K562 (cell line): ENCODE measurements at regions not wholly inside any gene's neighbourhood (a gene's known extent, or its start where the extent isn't known, plus 50 kb on each side); places are given as distances from the start of the nearest gene placed in this dataset.

Source experiments
- BRF1 ChIP-seq: IDR thresholded peaks from 3 replicates; pipeline ENCODE4 v1.6.1; 2011; ENCODE audit warnings: borderline replicate concordance, mild to moderate bottlenecking; ENCODE audit not compliant: insufficient read length; ENCODE audit errors: extremely low read depth
- CBX2 ChIP-seq: fragments of 200-600 bp; sonication (generic); IDR thresholded peaks from one replicate; pipeline ENCODE4 v1.6.1; 2012; ENCODE audit warnings: mild to moderate bottlenecking, low read length, inconsistent platforms; ENCODE audit not compliant: insufficient read depth, poor library complexity, severe bottlenecking
- CTCF ChIP-seq, 3 experiments: IDR thresholded peaks in 2 of 3; conservative IDR thresholded peaks in 1 of 3; 2 replicates each; pipeline ENCODE4 v1.5.1; 2011 to 2012; ENCODE audit warnings: low read length in 3 of 3, mild to moderate bottlenecking in 3 of 3, control low read depth in 2 of 3, improper control_type of control experiment in 1 of 3, inconsistent platforms in 1 of 3, low read depth in 1 of 3, mixed read lengths in 1 of 3, moderate library complexity in 1 of 3; ENCODE audit not compliant: insufficient read depth in 2 of 3
- EZH2 ChIP-seq: IDR thresholded peaks from 2 replicates; pipeline ENCODE4 v1.6.1; 2012; ENCODE audit warnings: low read depth, mild to moderate bottlenecking, inconsistent platforms, low read length, borderline replicate concordance
- GABPA ChIP-seq: fragments of 200-800 bp; sonication (Bioruptor generic); conservative IDR thresholded peaks from 2 replicates; pipeline ENCODE4 v1.6.1; 2016; ENCODE audit warnings: low read depth, missing genetic modification characterization, missing compliant biosample characterization
- NR2C2 ChIP-seq, 2 experiments: fragments of 200-800 bp in 1 of 2; sonication (Bioruptor generic) in 1 of 2; sonication (generic) in 1 of 2; formaldehyde crosslinking in 1 of 2; IDR thresholded peaks; 2 replicates each; pipeline versions ENCODE4 v1.6.1 to v1.8.0; 2016 to 2022; ENCODE audit warnings: mild to moderate bottlenecking in 1 of 2, missing compliant biosample characterization in 1 of 2, missing genetic modification characterization in 1 of 2, missing genetic modification reagents in 1 of 2
- POLR2AphosphoS5 ChIP-seq: IDR thresholded peaks from 2 replicates; pipeline ENCODE4 v1.6.1; 2011; ENCODE audit warnings: mild to moderate bottlenecking, low read depth, low read length, moderate library complexity; ENCODE audit not compliant: control insufficient read depth, insufficient read depth
- RFX5 ChIP-seq: IDR thresholded peaks from 2 replicates; pipeline ENCODE4 v1.6.1; 2011; ENCODE audit warnings: low read depth, mild to moderate bottlenecking, improper control_type of control experiment, low read length
- SETDB1 ChIP-seq: IDR thresholded peaks from one replicate; pipeline ENCODE4 v1.6.1; 2012; ENCODE audit warnings: low read length, control low read depth, inconsistent platforms
- SP1 ChIP-seq: sonication (generic); formaldehyde crosslinking; IDR thresholded peaks from 2 replicates; pipeline ENCODE4 v1.8.1; 2022; ENCODE audit warnings: mild to moderate bottlenecking, missing genetic modification reagents
- SREBF2 ChIP-seq: sonication (generic); formaldehyde crosslinking; IDR thresholded peaks from 2 replicates; pipeline ENCODE4 v1.4.0; 2020; ENCODE audit warnings: mild to moderate bottlenecking, missing genetic modification reagents
- ZNF511 ChIP-seq: sonication (generic); formaldehyde crosslinking; IDR thresholded peaks from 2 replicates; pipeline ENCODE4 v1.8.0; 2022; ENCODE audit warnings: mild to moderate bottlenecking, missing genetic modification reagents
- ZNF75A ChIP-seq: fragments of 450-650 bp; formaldehyde crosslinking; IDR thresholded peaks from 2 replicates; pipeline ENCODE4 v1.4.0; 2020; ENCODE audit warnings: mild to moderate bottlenecking
- TF ChIP-seq, protein P1 (sequence below): sonication (generic); formaldehyde crosslinking; IDR thresholded peaks from 2 replicates; pipeline ENCODE4 v1.8.0; 2023; ENCODE audit warnings: mild to moderate bottlenecking, missing genetic modification reagents

DNA sequence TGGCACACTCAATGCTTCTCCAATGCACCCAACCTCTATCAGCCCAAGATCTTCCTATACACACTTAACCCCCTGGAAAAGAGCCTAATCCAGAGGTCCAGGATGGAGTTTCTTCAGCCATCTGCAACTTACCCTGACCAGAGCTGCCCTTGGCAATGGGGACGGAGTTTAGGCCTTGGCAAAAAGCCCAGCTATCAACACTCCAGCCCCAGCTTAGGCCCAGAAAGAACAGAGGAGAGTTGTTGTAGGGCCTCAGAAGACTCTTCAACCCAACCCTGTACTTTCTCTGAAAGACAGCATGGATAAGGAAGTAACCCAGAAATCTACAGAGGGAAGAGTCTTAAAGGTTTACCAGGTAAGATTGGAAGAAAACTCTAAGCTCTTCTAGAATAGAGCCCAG, 219.3 kb upstream of the PELI2 start:
- TF ChIP-seq BRF1 (no peak), SETDB1 (no peak), RFX5 (no peak), CTCF (IDR thresholded peaks at IDR 0.05 in 2 of 3, conservative IDR thresholded peaks at IDR 0.05 in 1 of 3; ENCODE audit: insufficient read depth in 2 of 3, low read depth in 1 of 3, low read length in 3 of 3) (no peak), SP1 (CRISPR knock-in tag) (no peak), SREBF2 (CRISPR knock-in tag) (no peak), ZNF75A (CRISPR knock-in tag) (no peak), GABPA (no peak), EZH2 (no peak), POLR2AphosphoS5 (no peak), ZNF511 (CRISPR knock-in tag) (no peak), NR2C2 (CRISPR knock-in tag; IDR thresholded peaks at IDR 0.05) (no peak), NR2C2 (tag; IDR thresholded peaks at IDR 0.05) (no peak), CBX2 (no peak)
- TF ChIP-seq, protein P1, sequence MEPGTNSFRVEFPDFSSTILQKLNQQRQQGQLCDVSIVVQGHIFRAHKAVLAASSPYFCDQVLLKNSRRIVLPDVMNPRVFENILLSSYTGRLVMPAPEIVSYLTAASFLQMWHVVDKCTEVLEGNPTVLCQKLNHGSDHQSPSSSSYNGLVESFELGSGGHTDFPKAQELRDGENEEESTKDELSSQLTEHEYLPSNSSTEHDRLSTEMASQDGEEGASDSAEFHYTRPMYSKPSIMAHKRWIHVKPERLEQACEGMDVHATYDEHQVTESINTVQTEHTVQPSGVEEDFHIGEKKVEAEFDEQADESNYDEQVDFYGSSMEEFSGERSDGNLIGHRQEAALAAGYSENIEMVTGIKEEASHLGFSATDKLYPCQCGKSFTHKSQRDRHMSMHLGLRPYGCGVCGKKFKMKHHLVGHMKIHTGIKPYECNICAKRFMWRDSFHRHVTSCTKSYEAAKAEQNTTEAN (CRISPR knock-in tag): no peak
